ENCODE measurements at regions not wholly inside any gene's neighbourhood (a gene's known extent, or its start where the extent isn't known, plus 50 kb on each side); places are given as distances from the start of the nearest gene placed in this dataset.
"Not testable (repeated sequence)": the region's sequence is repeated elsewhere in the genome, so short reads cannot be mapped to it uniquely, and the experiment has no call there.

GRCh38 chr7:79594671-79595070 is 141.2 kb upstream of the MAGI2 start:
- TF ChIP-seq CTCF (conservative IDR thresholded peaks at IDR 0.05; ENCODE audit: low read depth, low read length); EZH2phosphoT487 (IDR thresholded peaks at IDR 0.05; ENCODE audit: borderline replicate concordance, low read length): not testable (repeated sequence)

All from PC-3 (cell line).